Astrocyte of the hippocampus (primary cell): ENCODE measurements at regions not wholly inside any gene's neighbourhood (a gene's known extent, or its start where the extent isn't known, plus 50 kb on each side); places are given as distances from the start of the nearest gene placed in this dataset.
"Not testable (repeated sequence)": the region's sequence is repeated elsewhere in the genome, so short reads cannot be mapped to it uniquely, and the experiment has no call there.

Experiments
- DNase-seq: peaks from one replicate; pipeline ENCODE4 v3.0.0; 2011; ENCODE audit warnings: low read depth, low spot score

DNA sequence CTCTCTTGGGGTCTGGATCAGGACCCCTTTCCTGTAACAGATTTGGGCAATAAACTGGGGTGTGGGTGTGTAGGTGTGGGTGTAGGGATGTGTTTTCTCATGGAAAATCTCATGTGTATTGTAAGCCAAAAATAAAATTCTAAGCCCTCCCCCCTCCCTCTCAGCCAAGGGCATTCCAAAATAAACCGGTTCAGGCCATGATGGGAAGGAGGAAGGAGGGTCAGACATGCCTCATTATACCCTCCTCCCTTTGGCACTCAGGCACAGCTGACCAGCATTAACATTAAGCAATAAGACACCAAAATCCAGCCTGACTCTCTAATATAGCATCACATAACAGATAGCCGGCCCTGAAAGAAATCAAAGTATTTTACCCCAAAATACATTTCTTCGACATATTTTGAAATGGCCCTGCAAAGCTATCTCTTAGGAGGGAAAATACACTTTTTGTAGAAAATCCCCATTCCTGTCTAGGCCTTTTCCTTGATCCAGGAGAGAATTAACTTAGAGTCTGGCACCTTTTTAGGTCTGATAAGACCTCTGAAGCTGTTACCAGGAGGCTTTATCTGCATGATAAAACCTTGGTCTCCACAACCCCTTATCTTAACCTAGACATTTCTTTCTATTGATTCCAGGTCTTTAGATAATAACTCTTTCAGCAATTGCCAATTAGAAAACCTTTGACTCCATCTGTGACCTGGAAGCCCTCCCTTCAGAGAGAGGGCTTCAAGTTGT lies 128.7 kb upstream of the COL5A2 start:
- no peak for DNase-seq

DNA sequence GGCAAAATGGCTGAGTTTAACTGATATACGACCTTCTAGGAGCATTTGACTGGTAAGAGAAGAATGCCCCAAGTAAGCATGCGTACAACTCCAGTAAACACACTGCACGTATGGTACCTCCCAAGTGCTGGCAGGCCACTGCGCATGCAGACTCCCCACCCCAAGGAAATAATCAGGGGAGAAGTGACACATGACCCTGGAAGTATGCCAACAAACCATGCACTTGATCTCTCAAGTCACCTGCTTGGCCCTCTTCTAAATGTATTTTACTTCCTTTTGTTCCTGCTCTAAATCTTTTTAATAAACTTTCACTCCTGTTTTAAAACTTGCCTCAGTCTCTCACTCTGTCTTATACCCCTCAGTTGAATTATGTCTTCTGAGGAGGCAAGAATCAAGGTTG lies 129.8 kb upstream of the COL5A2 start:
- no peak for DNase-seq

DNA sequence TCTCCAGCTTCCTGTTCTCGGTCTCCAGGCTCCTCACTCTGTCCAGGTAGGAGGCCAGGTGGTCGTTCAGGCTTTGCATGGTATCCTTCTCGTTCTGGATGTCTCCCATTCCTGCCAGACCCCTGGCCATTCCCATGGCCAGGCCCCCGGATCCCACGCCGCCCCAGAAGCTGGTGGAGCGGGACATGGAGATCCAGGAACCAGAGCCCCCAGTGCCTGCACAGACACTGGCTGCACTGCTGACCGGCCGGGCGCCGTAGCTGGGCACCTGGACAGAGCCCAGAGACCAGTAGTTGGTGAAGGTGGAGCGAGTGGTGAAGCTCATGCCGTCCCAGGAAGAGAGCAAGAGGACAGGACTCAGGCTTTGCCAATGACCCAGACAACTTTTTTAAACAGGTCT lies 129.1 kb upstream of the WDR75 start:
- DNase-seq: no peak

DNA sequence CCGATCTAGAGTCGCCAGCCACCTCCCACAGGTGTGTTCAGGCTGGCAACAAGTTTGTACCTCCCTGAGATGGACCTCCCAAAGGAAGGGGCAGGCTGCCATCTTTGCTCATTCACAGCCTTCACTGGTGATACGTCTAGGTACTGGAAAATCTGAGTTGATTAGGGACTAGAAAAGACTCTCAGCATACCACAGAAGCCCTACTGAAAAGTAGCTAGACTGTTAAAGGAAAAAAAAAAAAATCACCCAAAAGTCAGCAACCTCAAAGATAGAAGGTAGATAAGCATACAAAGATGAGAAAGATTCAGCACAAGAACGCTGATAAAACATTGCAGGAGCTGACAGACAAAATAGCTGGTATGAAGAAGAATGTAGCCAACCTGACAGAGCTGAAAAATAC lies 128.6 kb upstream of the WDR75 start:
- no peak for DNase-seq

DNA sequence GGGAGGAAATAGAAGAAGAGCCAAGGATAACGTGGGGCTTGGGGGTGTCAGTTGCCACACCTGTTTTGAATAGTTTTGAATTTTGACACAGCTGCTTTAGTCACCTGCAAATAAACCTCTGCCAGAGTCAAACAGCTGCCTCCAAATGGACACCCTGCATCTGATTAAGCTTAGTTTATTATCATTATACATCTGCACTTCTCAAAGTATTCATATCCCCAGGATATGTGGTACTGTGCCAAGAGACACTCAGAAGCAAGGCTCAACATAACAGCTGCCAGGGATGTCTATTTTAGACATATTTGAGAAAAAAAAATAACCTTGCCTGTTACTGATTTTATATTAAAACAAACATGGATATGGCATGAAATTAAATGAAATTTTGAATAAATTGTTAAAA lies 122.5 kb upstream of the WDR75 start:
- no peak for DNase-seq

DNA sequence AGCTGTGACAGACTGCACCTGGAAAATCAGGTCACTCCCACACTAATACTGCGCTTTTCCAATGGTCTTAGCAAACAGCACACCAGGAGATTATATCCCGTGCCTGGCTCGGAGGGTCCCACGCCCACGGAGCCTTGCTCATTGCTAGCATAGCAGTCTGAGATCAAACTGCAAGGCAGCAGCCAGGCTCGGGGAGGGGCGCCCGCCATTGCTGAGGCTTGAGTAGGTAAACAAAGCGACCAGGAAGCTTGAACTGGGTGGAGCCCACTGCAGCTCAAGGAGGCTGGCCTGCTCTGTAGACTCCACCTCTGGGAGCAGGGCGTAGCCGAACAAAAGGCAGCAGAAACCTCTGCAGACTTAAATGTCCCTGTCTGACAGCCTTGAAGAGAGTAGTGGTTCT lies 121.8 kb upstream of the WDR75 start:
- DNase-seq: not testable (repeated sequence)

DNA sequence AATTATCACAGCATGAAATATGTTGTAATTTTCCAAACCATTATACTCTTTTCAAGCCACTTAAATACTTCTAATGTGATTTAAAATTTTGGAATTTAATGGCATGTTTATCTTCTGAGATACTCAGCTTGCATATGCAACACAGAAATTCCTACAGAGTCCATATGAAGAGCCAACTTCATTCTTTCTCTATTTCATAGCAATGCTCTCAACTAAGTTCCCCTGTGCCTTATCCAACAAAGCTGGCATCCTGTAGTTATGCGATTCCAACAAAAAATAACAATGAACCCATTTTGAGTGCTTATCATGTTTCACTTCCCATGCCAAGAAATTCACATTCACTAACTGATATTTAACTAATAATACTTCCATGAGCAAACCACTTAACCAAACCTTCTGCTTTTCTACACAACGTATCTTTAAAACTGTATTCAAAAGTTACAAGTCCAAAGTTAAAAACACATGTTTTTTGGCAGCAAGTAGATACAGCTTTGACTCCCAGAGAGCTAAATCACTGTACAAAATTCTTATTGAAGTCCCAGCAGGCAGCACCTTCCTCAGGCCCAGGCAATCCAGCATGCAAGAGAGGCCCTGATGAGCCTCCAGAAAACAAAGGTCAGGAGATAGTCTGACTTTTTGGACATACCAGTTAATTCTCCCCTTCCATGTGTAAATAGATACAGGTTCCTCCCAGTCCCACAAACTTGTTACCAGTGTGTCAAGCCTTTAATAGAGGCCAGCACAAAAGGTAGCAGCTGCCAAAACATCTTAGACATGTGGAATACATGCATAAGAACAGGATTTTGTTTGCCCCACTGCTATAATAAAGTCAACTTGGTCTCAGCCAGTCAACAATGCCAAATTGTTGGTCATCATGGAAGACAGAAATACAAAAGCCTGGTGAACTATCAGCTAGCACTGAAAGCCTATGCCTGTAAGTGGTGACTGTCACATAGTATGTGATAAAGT lies 113.1 kb upstream of the WDR75 start:
- DNase-seq: peak; percentile 16

DNA sequence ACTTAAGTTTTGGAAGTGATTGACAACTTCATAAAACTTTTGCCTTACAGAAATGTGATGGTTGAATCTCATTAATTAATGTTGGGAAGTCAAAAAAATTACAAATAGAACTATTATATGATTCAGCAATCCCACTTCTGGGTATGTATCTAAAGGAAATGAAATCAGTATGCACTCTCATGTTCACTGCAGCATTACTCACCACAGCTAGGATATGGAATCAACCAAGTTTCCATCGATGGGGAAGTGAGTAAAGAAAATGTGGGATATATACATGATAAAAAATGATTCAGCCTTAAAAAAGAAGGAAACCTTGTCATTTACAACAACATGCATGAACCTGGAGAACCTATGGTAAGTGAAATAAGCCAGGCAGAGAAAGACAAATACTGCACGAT lies 112.4 kb upstream of the WDR75 start:
- DNase-seq: no peak

DNA sequence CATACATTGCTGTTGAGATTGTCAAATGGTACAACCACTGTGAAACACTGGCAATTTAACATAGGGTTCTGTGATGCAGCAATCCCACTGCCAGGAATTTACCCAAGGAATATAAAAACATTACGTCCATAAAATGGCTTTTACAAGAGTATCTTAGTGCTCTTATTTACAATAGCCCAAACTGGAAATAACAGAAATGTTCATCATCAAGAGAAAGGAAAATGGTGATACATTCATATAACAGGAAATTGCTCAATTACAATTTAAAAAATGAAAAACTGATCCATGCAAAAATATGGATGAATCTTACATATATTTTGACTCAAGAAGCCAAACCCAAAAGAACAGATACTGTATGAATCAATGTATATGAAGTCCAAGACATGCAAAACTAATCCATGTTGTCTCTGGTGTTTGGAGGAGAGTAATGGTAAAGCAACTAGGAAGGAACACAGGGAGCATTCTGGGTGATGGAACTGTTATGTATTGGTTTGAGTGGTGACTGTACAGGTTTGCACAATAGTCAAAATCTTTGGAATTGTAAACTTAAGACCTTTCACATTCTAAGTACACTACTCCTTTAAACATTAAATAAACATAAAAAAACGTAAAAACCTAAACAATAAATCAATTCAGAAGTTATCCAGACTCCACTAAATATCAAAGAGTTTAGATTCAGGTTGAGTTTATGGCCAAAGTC lies 104.8 kb upstream of the WDR75 start:
- DNase-seq: no peak

DNA sequence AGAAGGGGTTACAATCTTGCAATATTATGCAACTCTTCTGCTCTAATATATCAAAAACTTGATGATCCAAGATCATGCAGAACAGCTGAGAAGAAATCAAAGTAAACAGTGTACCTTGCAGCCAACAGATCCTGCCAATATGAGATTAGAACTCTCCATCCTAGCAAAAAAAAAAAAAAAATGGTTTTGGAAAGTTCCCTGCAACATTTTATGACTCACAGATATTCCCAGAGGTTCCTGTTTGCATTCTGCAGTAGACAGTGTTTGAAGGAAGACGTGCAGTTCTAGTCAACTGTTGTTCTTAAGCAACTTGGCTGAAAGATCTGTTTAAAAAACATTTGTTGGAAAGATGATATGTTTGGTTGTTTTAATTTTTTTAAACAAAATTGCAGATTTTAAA lies 103.6 kb upstream of the WDR75 start:
- DNase-seq: no peak

DNA sequence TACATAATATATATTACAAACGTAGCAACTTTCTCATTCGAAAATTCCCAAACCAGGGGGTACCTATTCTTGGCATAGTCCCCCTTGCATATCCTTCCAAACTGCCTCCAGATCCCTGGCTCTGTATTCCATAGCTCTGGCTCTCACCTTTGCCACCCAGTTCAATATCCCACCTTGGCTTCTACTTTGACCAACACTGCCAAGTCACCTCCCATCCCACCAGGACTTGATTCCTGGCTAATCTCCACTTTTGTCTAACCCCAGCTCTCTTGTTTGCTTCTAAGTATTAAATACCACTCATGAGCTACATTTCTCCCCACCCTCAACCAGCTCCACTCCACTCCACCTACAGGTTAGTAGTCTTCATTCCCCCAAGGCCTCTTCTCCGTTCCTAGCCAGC lies 103.2 kb upstream of the WDR75 start:
- no peak for DNase-seq

DNA sequence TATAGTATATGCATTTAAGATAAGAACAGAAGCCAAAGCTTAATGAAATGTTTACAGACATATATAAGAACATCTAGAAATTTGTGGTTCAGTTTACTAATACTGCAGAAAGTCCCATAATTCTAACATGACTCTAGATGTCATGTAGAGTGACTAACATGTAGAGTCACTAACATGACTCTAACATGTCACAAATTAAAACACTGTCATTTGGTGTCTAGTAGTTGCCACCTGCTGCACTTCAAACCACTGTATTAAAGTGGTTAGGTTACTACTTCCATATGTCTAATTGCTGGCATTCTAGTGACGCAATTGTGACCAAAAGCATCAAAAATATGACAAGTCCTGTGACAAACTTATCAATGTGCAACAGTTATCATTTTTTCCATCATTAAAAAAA lies 100.2 kb upstream of the WDR75 start:
- no peak for DNase-seq

DNA sequence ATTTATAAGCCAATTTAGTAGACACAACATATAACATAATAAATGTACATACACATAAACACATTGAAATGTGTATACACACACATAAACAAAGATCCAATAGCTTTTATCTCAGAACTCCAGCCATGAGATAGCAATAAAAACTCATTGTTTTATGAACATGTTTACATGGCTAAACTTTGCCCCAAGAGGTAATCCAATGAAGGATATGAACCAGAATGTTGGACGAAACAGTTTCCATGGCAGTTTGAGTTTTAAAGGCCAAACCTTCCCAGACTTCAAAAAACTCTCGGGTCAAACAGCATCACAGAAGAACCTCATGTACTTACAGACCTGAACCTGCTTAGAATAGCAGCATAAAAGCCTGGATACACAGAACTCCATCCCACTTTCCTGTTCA lies 97.2 kb upstream of the WDR75 start:
- DNase-seq: no peak

DNA sequence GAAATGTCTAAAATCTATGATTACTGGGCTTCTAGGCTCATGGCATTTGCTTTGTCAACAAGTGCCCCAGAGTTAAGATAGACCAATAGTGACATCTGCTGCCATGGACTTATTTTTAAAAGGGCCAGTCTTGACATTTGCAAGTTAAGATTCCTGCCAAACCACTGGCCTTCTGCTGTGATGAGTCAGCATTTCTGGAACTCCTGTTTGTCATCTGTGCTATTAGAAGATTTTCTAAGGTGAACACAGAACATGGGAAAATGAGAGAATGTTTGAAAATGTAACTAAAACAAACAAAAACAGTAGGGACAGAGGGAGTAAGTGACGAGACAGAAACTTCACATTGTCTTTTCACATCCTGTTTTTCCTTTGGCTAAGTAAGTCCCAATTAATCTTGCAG lies 93.7 kb upstream of the WDR75 start:
- DNase-seq: peak; percentile 94

DNA sequence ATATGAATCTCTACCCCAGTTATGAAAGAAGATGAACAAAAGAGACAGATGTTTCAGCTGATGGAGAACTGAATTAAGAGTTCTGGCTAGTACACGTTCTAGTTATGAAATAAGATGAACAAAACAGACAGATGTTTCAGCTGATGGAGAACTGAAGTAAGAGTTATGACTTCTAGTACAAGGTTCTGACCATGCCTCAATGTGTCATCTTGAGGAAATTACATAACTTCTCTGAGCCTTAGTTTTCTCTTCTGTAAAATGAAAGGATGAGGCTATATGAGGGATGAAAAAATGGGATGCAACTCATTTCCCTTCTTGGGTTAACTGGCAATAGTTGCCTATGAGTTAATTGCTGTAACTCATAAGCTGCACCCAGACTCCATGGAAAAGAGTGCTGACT lies 92.9 kb upstream of the WDR75 start:
- no peak for DNase-seq

DNA sequence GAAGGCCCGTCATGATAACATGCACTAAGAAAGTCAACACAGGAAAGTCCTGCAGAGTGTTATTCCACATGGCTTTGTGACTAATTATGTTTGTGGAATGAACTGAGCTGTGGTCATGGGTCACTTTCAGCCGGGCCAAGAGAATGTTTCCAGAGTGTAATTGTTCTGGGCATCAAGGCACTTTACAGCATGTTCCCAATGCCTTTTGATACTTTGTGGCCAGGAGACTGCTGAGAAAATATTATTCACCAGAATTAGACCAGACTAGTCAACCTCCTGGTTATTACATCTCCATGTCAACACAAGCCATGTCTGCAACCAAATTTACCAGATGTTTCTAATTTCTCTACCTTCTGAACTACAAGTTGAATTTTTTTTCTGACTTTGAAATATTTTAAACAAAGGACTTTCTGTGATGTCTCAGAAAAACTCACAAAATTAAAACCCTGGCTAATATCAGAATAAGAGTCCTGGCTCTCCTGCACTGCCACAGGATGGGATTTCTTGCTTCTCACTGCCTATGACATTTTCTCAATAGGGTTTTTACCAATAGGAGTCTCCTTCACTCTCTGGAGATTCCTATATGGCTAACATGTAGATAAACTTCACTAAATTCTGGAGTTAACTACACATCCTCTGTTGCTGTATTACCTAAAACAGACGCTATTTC lies 90.6 kb upstream of the WDR75 start:
- peak; percentile 94 for DNase-seq

DNA sequence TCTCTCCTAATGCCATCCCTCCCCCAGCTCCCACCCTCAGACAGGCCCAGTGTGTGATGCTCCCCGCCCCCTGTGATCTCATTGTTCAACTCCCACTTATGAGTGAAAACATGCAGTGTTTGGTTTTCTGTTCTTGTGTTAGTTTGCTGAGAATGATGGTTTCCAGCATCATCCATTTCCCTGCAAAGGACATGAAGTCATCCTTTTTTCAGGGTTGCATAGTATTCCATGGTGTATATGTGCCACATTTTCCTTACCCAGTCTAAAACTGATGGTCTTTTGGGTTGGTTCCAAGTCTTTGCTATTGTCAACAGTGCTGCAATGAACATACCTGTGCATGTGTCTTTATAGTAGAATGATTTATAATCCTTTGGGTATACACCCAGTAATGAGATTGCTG lies 89.3 kb upstream of the WDR75 start:
- not testable (repeated sequence) for DNase-seq

DNA sequence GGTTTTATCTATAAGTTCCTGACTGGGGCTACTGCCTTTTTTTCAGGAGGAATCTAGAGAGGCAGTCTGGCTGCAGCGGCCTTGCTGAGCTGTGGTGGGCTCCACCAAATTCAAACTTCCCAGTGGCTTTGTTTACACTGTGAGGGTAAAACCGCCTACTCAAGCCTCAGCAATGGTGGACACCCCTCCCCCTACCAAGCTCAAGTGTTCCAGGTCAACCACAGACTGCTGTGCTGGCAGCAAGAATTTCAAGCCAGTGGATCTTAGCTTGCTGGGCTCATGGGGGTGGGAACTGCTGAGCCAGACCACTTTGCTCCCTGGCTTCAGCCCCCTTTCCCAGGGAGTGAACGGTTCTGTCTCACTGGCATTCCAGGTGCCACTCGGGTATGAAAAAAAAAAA lies 83.9 kb upstream of the WDR75 start:
- DNase-seq: peak; percentile 62

DNA sequence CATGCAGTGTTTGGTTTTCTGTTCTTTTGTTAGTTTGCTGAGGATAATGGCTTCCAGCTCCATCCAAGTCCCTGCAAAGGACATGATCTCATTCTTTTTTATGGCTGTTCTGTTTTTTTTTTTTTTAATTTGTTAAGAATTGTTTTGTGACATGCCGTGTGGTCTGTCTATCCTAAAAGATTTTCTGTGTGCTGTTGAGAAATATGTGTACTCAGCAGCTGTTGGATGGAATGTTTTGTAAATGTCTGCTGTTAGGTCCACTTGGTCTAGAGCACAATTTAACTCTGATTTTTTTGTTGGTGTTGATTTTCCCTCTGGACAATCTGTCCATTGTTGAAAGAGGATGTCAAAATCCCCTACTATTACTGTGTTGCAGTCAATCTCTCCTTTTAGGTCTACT lies 80.4 kb upstream of the WDR75 start:
- no peak for DNase-seq

DNA sequence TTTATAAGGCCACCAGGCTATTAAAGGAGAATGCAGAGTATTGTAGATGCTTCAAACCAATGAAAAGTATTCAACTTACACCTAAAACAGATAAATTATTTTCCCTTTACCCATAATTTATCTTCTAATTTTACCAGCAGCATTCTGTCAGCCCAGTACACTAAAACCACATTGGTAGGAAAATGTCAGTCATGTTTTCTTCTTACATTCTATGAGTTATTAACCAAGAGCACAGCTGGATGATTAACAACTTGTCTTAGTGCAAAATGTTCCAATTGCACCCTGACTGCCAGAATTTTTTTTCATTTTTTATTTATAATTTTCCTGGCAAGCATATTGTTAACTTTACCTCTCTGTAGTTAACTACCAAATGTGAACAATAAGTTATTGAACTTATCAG lies 79.0 kb upstream of the WDR75 start:
- no peak for DNase-seq

DNA sequence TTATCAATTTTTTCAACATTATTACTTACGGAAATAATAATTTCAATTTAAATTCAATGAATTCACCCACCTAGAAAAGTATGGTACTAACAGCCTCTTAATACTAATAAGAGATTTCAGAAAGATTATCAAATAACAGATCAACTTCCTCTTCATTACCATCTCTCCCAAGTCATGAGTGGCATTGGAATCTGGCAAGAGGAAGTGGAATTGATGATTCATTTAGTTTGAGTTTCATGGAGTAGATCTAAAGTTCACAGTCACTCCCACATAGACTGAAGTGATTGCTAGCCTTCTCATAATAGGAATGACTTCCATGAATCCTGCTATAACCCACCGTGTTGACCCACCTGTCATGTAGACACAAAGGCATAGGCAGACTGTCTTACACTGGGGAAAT lies 77.7 kb upstream of the WDR75 start:
- peak; percentile 68 for DNase-seq

DNA sequence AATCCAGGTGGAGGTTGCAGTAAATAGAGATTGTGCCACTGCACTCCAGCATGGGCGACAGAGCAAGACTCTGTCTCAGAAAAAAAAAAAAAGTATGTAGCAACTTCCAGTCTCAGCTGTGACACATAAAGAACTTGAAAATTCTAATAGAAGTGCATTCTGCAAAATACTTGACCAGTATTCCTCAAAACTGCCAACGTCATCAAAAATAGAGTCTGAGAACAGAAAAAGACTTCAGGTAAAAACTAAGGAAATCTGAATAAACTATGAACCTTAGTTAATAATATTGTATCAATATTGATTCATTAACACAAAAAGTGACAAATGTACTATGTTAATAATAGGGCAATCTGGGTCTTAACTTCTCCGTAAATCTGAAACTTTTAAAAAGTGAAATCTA lies 76.7 kb upstream of the WDR75 start:
- DNase-seq: no peak
